KMS-11 (cell line): ENCODE measurements at regions not wholly inside any gene's neighbourhood (a gene's known extent, or its start where the extent isn't known, plus 50 kb on each side); places are given as distances from the start of the nearest gene placed in this dataset.

Source experiments
- H2AFZ ChIP-seq: fragments of 200-600 bp; sonication (generic); 2 replicates; pipeline ENCODE4 v1.6.1; 2016; ENCODE audit warnings: antibody characterized with exemption, mixed run types, low read depth
- H3K27ac ChIP-seq: fragments of 200-600 bp; sonication (generic); 2 replicates; pipeline ENCODE4 v1.6.1; 2016; ENCODE audit warnings: mild to moderate bottlenecking, mixed run types
- H3K27me3 ChIP-seq: fragments of 200-600 bp; sonication (generic); 2 replicates; pipeline ENCODE4 v1.6.1; 2017; ENCODE audit warnings: mild to moderate bottlenecking, low read depth, mixed run types, moderate library complexity; ENCODE audit not compliant: insufficient read depth
- H3K36me3 ChIP-seq: fragments of 200-600 bp; sonication (generic); 2 replicates; pipeline ENCODE4 v1.6.1; 2017; ENCODE audit warnings: mild to moderate bottlenecking, mixed run types; ENCODE audit not compliant: insufficient read depth
- H3K4me1 ChIP-seq: fragments of 200-600 bp; sonication (generic); 2 replicates; pipeline ENCODE4 v1.6.1; 2016; ENCODE audit warnings: mild to moderate bottlenecking, low read depth, mixed run types; ENCODE audit not compliant: poor library complexity, severe bottlenecking
- H3K4me2 ChIP-seq: fragments of 200-600 bp; sonication (generic); 2 replicates; pipeline ENCODE4 v1.7.0; 2016; ENCODE audit warnings: mild to moderate bottlenecking, mixed run types
- H3K4me3 ChIP-seq: fragments of 200-600 bp; sonication (generic); IDR thresholded peaks from 2 replicates; pipeline ENCODE4 v1.6.1; 2017; ENCODE audit warnings: low read depth, low read length, mixed read lengths; ENCODE audit not compliant: insufficient read depth
- H3K79me2 ChIP-seq: fragments of 200-600 bp; sonication (generic); 2 replicates; pipeline ENCODE4 v1.6.1; 2016; ENCODE audit warnings: low read depth, mixed run types; ENCODE audit not compliant: insufficient read depth
- H3K9ac ChIP-seq: fragments of 200-600 bp; sonication (generic); 2 replicates; pipeline ENCODE4 v1.6.1; 2016; ENCODE audit warnings: mild to moderate bottlenecking, mixed run types
- H4K20me1 ChIP-seq: fragments of 200-600 bp; sonication (generic); 2 replicates; pipeline ENCODE4 v1.6.1; 2016; ENCODE audit warnings: mild to moderate bottlenecking, mixed run types; ENCODE audit not compliant: insufficient read depth
- CTCF ChIP-seq: fragments of 200-600 bp; sonication (generic); conservative IDR thresholded peaks from 2 replicates; pipeline ENCODE4 v1.6.1; 2017; ENCODE audit warnings: low read depth, mild to moderate bottlenecking, antibody characterized with exemption, low read length, moderate library complexity, mixed read lengths

- H3K4me2 ChIP-seq: no peak overlapping the region
- H3K79me2 ChIP-seq: no peaks in the 10 kb centered on the region
- H3K9ac ChIP-seq: no peak overlapping the region
- TF ChIP-seq CTCF: no peak
- no peaks in the 10 kb centered on the region for H3K27me3 ChIP-seq
- no peak overlapping the region for H3K27ac ChIP-seq
- no peak overlapping the region for H3K4me3 ChIP-seq
- H3K36me3 ChIP-seq: no peaks in the 10 kb centered on the region
- no peak overlapping the region for H2AFZ ChIP-seq
- H3K4me1 ChIP-seq: no peaks in the 10 kb centered on the region
- H4K20me1 ChIP-seq: no peaks in the 10 kb centered on the region
These were observed 1073.9 kb upstream of the CRIM1 start for GRCh38 chr2:35281702-35282101.

DNA sequence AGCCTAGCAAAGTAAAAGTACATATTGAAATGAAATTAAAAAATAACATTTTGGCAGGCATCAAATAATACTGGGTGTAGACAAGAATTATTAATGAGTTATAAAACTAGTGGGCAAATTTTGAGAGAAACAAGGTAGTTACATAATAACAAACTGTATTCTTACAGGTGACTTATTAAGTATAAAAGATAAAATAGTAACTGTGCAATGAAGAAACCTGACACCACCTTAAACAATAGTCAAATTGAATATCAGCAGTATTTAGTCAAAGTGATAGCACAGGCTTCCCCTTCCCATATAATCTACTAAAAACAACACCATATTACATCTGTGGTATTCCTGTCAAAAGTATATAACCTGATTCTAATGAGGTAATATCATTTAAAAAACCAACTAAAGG, 1099.8 kb upstream of the CRIM1 start:
- no peak overlapping the region for H3K9ac ChIP-seq
- no peaks in the 10 kb centered on the region for H4K20me1 ChIP-seq
- no peak overlapping the region for H3K4me3 ChIP-seq
- TF ChIP-seq CTCF: no peak
- no peaks in the 10 kb centered on the region for H3K4me1 ChIP-seq
- H3K27ac ChIP-seq: no peak overlapping the region
- H3K79me2 ChIP-seq: no peaks in the 10 kb centered on the region
- no peaks in the 10 kb centered on the region for H3K36me3 ChIP-seq
- no peaks in the 10 kb centered on the region for H3K27me3 ChIP-seq
- H3K4me2 ChIP-seq: no peak overlapping the region
- H2AFZ ChIP-seq: no peak overlapping the region

DNA sequence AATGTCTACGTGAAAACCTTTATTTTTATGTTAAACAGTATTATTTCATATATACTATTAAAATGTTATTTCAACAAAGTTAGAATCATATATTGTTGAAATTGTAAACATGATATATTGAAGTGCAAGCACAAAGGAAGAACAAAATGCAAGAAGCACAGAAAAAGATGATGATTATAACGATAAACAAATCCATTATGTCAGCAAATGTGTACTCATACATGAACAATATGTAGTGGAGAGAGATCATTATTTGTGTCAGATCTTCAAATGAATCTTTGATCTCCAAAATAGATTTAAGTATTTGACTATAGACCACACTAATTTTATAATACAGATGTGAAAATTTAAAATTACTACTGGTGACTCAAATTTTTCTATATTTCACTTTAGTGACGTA, 1104.4 kb upstream of the CRIM1 start:
- no peak overlapping the region for H3K4me3 ChIP-seq
- no peak for TF ChIP-seq CTCF
- no peaks in the 10 kb centered on the region for H3K36me3 ChIP-seq
- no peak overlapping the region for H2AFZ ChIP-seq
- H3K27ac ChIP-seq: no peak overlapping the region
- H4K20me1 ChIP-seq: no peaks in the 10 kb centered on the region
- no peaks in the 10 kb centered on the region for H3K27me3 ChIP-seq
- H3K4me1 ChIP-seq: no peaks in the 10 kb centered on the region
- H3K9ac ChIP-seq: no peak overlapping the region
- no peaks in the 10 kb centered on the region for H3K79me2 ChIP-seq
- H3K4me2 ChIP-seq: no peak overlapping the region

DNA sequence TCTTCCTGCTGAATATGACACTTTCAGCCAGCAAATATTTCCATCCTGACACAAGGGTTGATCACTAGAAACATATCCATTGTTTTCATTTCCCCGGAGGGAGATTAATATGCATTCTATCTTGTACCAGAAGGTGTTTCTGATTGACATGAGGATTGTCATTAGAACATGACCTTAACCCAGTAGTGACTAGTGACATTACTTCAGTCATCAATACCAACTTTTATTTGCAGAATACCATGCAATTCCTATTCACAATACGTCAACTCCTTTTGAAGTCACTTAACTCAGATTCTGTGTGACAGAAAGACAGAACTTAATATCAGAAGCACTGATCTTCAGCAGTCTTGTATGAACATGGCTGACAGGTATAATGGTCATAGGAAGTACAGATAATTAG, 1108.9 kb upstream of the CRIM1 start:
- Histone ChIP-seq H3K36me3 (no peaks in the 10 kb centered on the region; the same call in 1 of the 2 replicates), H3K4me2 (no peak overlapping the region), H2AFZ (no peak overlapping the region), H3K9ac (no peak overlapping the region), H3K27me3 (no peaks in the 10 kb centered on the region), H3K27ac (no peak overlapping the region), H4K20me1 (no peaks in the 10 kb centered on the region), H3K79me2 (no peaks in the 10 kb centered on the region), H3K4me3 (no peak overlapping the region), H3K4me1 (no peaks in the 10 kb centered on the region)
- TF ChIP-seq CTCF: no peak

GRCh38 chr2:35228584-35228983, 1127.0 kb upstream of the CRIM1 start:
- Histone ChIP-seq H3K27me3 (no peaks in the 10 kb centered on the region), H3K36me3 (no peaks in the 10 kb centered on the region), H3K9ac (no peak overlapping the region), H3K79me2 (no peaks in the 10 kb centered on the region), H3K4me3 (no peak overlapping the region), H3K27ac (no peak overlapping the region), H4K20me1 (no peaks in the 10 kb centered on the region), H2AFZ (no peak overlapping the region), H3K4me1 (no peaks in the 10 kb centered on the region), H3K4me2 (no peak overlapping the region)
- no peak for TF ChIP-seq CTCF
